ENCODE measurements at regions not wholly inside any gene's neighbourhood (a gene's known extent, or its start where the extent isn't known, plus 50 kb on each side); places are given as distances from the start of the nearest gene placed in this dataset.

DNA sequence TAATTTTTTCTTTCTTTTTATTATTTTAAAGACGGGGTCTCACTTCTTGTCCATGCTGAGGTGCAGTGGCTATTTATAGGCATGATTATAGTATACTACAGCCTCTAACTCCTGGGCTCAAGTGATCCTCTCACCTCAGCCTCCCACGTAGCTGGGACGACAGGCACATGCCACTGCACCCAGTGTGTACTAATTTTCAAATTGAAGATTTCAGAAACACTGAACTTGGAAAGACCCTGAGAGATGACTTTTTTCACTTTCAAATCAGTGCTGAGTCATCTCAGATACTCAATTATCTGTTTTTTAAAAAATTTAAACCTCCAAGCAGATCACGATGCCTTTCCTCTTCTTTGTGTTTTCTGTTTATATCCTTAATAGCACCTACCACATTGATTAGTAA lies 53.7 kb upstream of the COCH start:
- TF ChIP-seq POLR2AphosphoS5 (IDR thresholded peaks at IDR 0.05; ENCODE audit: low read depth, low read length) (no peak), CTCF (IDR thresholded peaks at IDR 0.05 in 2 of 3, conservative IDR thresholded peaks at IDR 0.05 in 1 of 3; ENCODE audit: borderline replicate concordance in 1 of 3, insufficient read depth in 1 of 3, low read depth in 2 of 3, low read length in 2 of 3) (no peak), POLR2A (IDR thresholded peaks at IDR 0.05; ENCODE audit: borderline replicate concordance, extremely low read depth, insufficient read depth, insufficient read length) (no peak), EZH2 (IDR thresholded peaks at IDR 0.05) (no peak), CEBPB (IDR thresholded peaks at IDR 0.05; ENCODE audit: low read depth) (no peak), TCF7L2 (IDR thresholded peaks at IDR 0.05; ENCODE audit: borderline replicate concordance, extremely low read depth, insufficient read depth, insufficient read length) (no peak), ZFX (IDR thresholded peaks at IDR 0.05) (no peak), RAD21 (IDR thresholded peaks at IDR 0.05; ENCODE audit: low read depth) (no peak), MAX (IDR thresholded peaks at IDR 0.05) (no peak), EZH2phosphoT487 (IDR thresholded peaks at IDR 0.05; ENCODE audit: borderline replicate concordance) (no peak), YY1 (IDR thresholded peaks at IDR 0.05; ENCODE audit: extremely low read depth, insufficient replicate concordance, low read depth, low read length) (no peak), ZNF274 (IDR thresholded peaks at IDR 0.05; ENCODE audit: low read depth, low read length) (no peak), SIN3A (IDR thresholded peaks at IDR 0.05; ENCODE audit: low read depth) (no peak), JUND (IDR thresholded peaks at IDR 0.05) (no peak)

All from HCT116 (cell line).